Loucy (cell line): ENCODE measurements at regions not wholly inside any gene's neighbourhood (a gene's known extent, or its start where the extent isn't known, plus 50 kb on each side); places are given as distances from the start of the nearest gene placed in this dataset.

Experiments used
- H2AFZ ChIP-seq: fragments of 200-600 bp; sonication (generic); 2 replicates; pipeline ENCODE4 v1.6.0; 2016; ENCODE audit warnings: antibody characterized with exemption, mild to moderate bottlenecking, low read length, moderate library complexity
- H3F3A ChIP-seq: fragments of 200-600 bp; 2 replicates; pipeline ENCODE4 v1.6.0; 2016; ENCODE audit warnings: antibody characterized with exemption, low read depth, mild to moderate bottlenecking
- H3K27me3 ChIP-seq: fragments of 200-600 bp; sonication (generic); 2 replicates; pipeline ENCODE4 v1.6.1; 2014; ENCODE audit warnings: low read length, mild to moderate bottlenecking; ENCODE audit not compliant: insufficient read depth, poor library complexity, severe bottlenecking
- H3K36me3 ChIP-seq: fragments of 200-600 bp; sonication (generic); 2 replicates; pipeline ENCODE4 v1.6.1; 2016; ENCODE audit warnings: low read length; ENCODE audit not compliant: insufficient read depth
- H3K4me1 ChIP-seq: fragments of 200-600 bp; sonication (generic); 2 replicates; pipeline ENCODE4 v1.5.1; 2014; ENCODE audit warnings: low read length, mild to moderate bottlenecking; ENCODE audit not compliant: insufficient read depth, poor library complexity, severe bottlenecking
- H3K4me2 ChIP-seq: fragments of 200-600 bp; sonication (generic); 2 replicates; pipeline ENCODE4 v1.6.0; 2014; ENCODE audit warnings: antibody characterized with exemption, low read length, low read depth, mild to moderate bottlenecking; ENCODE audit not compliant: poor library complexity, severe bottlenecking
- H3K4me3 ChIP-seq: fragments of 200-600 bp; sonication (generic); 2 replicates; pipeline ENCODE4 v1.5.1; 2014; ENCODE audit warnings: low read length, mild to moderate bottlenecking, mixed read lengths; ENCODE audit not compliant: poor library complexity, severe bottlenecking
- H3K79me2 ChIP-seq: fragments of 200-600 bp; sonication (generic); 2 replicates; pipeline ENCODE4 v1.6.1; 2014; ENCODE audit warnings: low read length; ENCODE audit not compliant: insufficient read depth
- H3K9ac ChIP-seq: fragments of 200-600 bp; sonication (generic); 2 replicates; pipeline ENCODE4 v1.6.0; 2014; ENCODE audit warnings: mild to moderate bottlenecking, low read depth, low read length, moderate library complexity; ENCODE audit not compliant: poor library complexity, severe bottlenecking
- H3K9me2 ChIP-seq: fragments of 200-600 bp; sonication (generic); replicated peaks from 2 replicates; pipeline ENCODE4 v1.6.1; 2016; ENCODE audit warnings: low read depth, low read length, mixed read lengths
- H3K9me3 ChIP-seq: fragments of 200-600 bp; sonication (generic); 2 replicates; pipeline ENCODE4 v1.6.1; 2014; ENCODE audit warnings: mild to moderate bottlenecking, antibody characterized with exemption, low read length, low read depth; ENCODE audit not compliant: insufficient read depth
- H4K20me1 ChIP-seq: fragments of 200-600 bp; sonication (generic); 2 replicates; pipeline ENCODE4 v1.6.0; 2014; ENCODE audit warnings: antibody characterized with exemption, low read length, mild to moderate bottlenecking; ENCODE audit not compliant: insufficient read depth, poor library complexity, severe bottlenecking
- CTCF ChIP-seq: fragments of 200-600 bp; sonication (generic); conservative IDR thresholded peaks from 2 replicates; pipeline ENCODE4 v1.5.1; 2014; ENCODE audit warnings: mild to moderate bottlenecking, antibody characterized with exemption, low read length
- EZH2phosphoT487 ChIP-seq: fragments of 200-600 bp; IDR thresholded peaks from 2 replicates; pipeline ENCODE4 v1.6.1; 2018; ENCODE audit warnings: antibody characterized with exemption, mild to moderate bottlenecking, moderate library complexity, borderline replicate concordance

- no peaks in the 10 kb centered on the region for H3K9me2 ChIP-seq
- no peaks in the 10 kb centered on the region for H3K4me1 ChIP-seq
- H3F3A ChIP-seq: no peaks in the 10 kb centered on the region
- H2AFZ ChIP-seq: no peak overlapping the region
- no peak overlapping the region for H3K4me2 ChIP-seq
- no peaks in the 10 kb centered on the region for H3K36me3 ChIP-seq
- no peaks in the 10 kb centered on the region for H3K27me3 ChIP-seq
- H3K9me3 ChIP-seq: no peaks in the 10 kb centered on the region
- TF ChIP-seq CTCF (no peak), EZH2phosphoT487 (no peak)
- no peak overlapping the region for H3K4me3 ChIP-seq
- no peak overlapping the region for H3K9ac ChIP-seq
- H4K20me1 ChIP-seq: no peaks in the 10 kb centered on the region
- H3K79me2 ChIP-seq: no peaks in the 10 kb centered on the region
Measured at GRCh38 chrX:45454290-45454689, 253.6 kb upstream of the DIPK2B start.

- TF ChIP-seq EZH2phosphoT487: no peak
- TF ChIP-seq CTCF: no peak
- H3K9me3 ChIP-seq: no peaks in the 10 kb centered on the region
- H3F3A ChIP-seq: no peaks in the 10 kb centered on the region
- no peak overlapping the region for H3K9ac ChIP-seq
- no peak overlapping the region for H3K4me3 ChIP-seq
- H4K20me1 ChIP-seq: no peaks in the 10 kb centered on the region
- H3K36me3 ChIP-seq: no peaks in the 10 kb centered on the region
- no peak overlapping the region for H3K4me2 ChIP-seq
- no peak overlapping the region for H2AFZ ChIP-seq
- no peaks in the 10 kb centered on the region for H3K9me2 ChIP-seq
- no peaks in the 10 kb centered on the region for H3K79me2 ChIP-seq
- H3K27me3 ChIP-seq: no peaks in the 10 kb centered on the region
- no peaks in the 10 kb centered on the region for H3K4me1 ChIP-seq
Measured at GRCh38 chrX:45449982-45450381, 249.3 kb upstream of the DIPK2B start.

GRCh38 chrX:45447995-45448394, 247.3 kb upstream of the DIPK2B start:
- Histone ChIP-seq H3K27me3 (no peaks in the 10 kb centered on the region), H3K79me2 (no peaks in the 10 kb centered on the region), H3K4me2 (no peak overlapping the region), H3F3A (no peaks in the 10 kb centered on the region), H3K9me2 (no peaks in the 10 kb centered on the region), H4K20me1 (no peaks in the 10 kb centered on the region), H3K9ac (no peak overlapping the region), H3K9me3 (no peaks in the 10 kb centered on the region), H3K4me3 (no peak overlapping the region), H2AFZ (no peak overlapping the region), H3K4me1 (no peaks in the 10 kb centered on the region), H3K36me3 (no peaks in the 10 kb centered on the region)
- TF ChIP-seq CTCF: no peak
- TF ChIP-seq EZH2phosphoT487: no peak
